ENCODE measurements at regions not wholly inside any gene's neighbourhood (a gene's known extent, or its start where the extent isn't known, plus 50 kb on each side); places are given as distances from the start of the nearest gene placed in this dataset.

DNA sequence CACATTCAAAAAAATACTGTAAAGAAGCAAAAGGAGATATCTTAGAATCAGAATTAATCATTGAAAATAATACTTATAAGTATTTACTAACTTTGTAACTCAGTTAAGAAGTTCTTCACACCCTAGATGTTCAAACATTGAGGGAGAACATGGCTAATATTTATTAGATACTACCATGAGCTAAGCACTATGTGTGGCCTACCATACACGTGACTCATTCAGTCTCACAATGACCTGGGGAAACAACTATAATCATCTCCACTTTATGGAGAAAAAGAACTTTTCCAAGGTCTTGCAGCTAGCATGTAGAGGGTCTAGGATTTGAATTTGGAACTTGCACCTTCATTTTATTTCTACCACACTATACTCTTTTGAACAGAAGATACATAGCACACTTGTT is 361.9 kb upstream of the CFAP20DC start:
- H3K4me1 ChIP-seq (ENCODE audit: control insufficient read depth in 4 of 4, insufficient read depth in 4 of 4, low read length in 3 of 4): no peaks in the 10 kb centered on the region
- DNase-seq (ENCODE audit: low spot score): no peak
- H3K36me3 ChIP-seq (ENCODE audit: control insufficient read depth in 4 of 4, insufficient read depth in 3 of 4, low read depth in 1 of 4, low read length in 3 of 4): no peaks in the 10 kb centered on the region
- WGBS: 92% methylated on average over 1 of the region's 1 CpG
- H3K4me3 ChIP-seq (ENCODE audit: low read depth in 1 of 3, low read length in 3 of 3): no peak overlapping the region
- no peak overlapping the region for H3K9ac ChIP-seq (ENCODE audit: low read depth in 1 of 2, low read length in 2 of 2)
- no peak overlapping the region for H3K27ac ChIP-seq (ENCODE audit: low read depth in 1 of 2, low read length in 2 of 2)
- TF ChIP-seq YY1 (IDR thresholded peaks at IDR 0.05): no peak
- no peak for TF ChIP-seq EGR1 (IDR thresholded peaks at IDR 0.05; ENCODE audit: low read depth in 2 of 2)
- TF ChIP-seq NR2F2 (IDR thresholded peaks at IDR 0.05): no peak
- no peak for TF ChIP-seq SP1 (IDR thresholded peaks at IDR 0.05)
- no peak for TF ChIP-seq HNF4A (conservative IDR thresholded peaks at IDR 0.05)
- no peak for TF ChIP-seq FOXA2 (IDR thresholded peaks at IDR 0.05)
- TF ChIP-seq, protein P1, sequence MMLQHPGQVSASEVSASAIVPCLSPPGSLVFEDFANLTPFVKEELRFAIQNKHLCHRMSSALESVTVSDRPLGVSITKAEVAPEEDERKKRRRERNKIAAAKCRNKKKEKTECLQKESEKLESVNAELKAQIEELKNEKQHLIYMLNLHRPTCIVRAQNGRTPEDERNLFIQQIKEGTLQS (IDR thresholded peaks at IDR 0.05): no peak
- no peak for TF ChIP-seq JUND (IDR thresholded peaks at IDR 0.05)
- TF ChIP-seq HNF4G (IDR thresholded peaks at IDR 0.05): no peak
- TF ChIP-seq, protein P2, sequence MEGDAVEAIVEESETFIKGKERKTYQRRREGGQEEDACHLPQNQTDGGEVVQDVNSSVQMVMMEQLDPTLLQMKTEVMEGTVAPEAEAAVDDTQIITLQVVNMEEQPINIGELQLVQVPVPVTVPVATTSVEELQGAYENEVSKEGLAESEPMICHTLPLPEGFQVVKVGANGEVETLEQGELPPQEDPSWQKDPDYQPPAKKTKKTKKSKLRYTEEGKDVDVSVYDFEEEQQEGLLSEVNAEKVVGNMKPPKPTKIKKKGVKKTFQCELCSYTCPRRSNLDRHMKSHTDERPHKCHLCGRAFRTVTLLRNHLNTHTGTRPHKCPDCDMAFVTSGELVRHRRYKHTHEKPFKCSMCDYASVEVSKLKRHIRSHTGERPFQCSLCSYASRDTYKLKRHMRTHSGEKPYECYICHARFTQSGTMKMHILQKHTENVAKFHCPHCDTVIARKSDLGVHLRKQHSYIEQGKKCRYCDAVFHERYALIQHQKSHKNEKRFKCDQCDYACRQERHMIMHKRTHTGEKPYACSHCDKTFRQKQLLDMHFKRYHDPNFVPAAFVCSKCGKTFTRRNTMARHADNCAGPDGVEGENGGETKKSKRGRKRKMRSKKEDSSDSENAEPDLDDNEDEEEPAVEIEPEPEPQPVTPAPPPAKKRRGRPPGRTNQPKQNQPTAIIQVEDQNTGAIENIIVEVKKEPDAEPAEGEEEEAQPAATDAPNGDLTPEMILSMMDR (IDR thresholded peaks at IDR 0.05; ENCODE audit: low read depth, low read length, missing input control): no peak
- TF ChIP-seq GABPA (IDR thresholded peaks at IDR 0.05 in 1 of 2, conservative IDR thresholded peaks at IDR 0.05 in 1 of 2): no peak
- TF ChIP-seq TAF1 (conservative IDR thresholded peaks at IDR 0.05): no peak
- no peak for TF ChIP-seq FOXA1 (IDR thresholded peaks at IDR 0.05)
- TF ChIP-seq, protein P3, sequence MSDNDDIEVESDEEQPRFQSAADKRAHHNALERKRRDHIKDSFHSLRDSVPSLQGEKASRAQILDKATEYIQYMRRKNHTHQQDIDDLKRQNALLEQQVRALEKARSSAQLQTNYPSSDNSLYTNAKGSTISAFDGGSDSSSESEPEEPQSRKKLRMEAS (IDR thresholded peaks at IDR 0.05): no peak
- TF ChIP-seq, protein P4, sequence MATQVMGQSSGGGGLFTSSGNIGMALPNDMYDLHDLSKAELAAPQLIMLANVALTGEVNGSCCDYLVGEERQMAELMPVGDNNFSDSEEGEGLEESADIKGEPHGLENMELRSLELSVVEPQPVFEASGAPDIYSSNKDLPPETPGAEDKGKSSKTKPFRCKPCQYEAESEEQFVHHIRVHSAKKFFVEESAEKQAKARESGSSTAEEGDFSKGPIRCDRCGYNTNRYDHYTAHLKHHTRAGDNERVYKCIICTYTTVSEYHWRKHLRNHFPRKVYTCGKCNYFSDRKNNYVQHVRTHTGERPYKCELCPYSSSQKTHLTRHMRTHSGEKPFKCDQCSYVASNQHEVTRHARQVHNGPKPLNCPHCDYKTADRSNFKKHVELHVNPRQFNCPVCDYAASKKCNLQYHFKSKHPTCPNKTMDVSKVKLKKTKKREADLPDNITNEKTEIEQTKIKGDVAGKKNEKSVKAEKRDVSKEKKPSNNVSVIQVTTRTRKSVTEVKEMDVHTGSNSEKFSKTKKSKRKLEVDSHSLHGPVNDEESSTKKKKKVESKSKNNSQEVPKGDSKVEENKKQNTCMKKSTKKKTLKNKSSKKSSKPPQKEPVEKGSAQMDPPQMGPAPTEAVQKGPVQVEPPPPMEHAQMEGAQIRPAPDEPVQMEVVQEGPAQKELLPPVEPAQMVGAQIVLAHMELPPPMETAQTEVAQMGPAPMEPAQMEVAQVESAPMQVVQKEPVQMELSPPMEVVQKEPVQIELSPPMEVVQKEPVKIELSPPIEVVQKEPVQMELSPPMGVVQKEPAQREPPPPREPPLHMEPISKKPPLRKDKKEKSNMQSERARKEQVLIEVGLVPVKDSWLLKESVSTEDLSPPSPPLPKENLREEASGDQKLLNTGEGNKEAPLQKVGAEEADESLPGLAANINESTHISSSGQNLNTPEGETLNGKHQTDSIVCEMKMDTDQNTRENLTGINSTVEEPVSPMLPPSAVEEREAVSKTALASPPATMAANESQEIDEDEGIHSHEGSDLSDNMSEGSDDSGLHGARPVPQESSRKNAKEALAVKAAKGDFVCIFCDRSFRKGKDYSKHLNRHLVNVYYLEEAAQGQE (IDR thresholded peaks at IDR 0.05): no peak
- TF ChIP-seq, protein P5, sequence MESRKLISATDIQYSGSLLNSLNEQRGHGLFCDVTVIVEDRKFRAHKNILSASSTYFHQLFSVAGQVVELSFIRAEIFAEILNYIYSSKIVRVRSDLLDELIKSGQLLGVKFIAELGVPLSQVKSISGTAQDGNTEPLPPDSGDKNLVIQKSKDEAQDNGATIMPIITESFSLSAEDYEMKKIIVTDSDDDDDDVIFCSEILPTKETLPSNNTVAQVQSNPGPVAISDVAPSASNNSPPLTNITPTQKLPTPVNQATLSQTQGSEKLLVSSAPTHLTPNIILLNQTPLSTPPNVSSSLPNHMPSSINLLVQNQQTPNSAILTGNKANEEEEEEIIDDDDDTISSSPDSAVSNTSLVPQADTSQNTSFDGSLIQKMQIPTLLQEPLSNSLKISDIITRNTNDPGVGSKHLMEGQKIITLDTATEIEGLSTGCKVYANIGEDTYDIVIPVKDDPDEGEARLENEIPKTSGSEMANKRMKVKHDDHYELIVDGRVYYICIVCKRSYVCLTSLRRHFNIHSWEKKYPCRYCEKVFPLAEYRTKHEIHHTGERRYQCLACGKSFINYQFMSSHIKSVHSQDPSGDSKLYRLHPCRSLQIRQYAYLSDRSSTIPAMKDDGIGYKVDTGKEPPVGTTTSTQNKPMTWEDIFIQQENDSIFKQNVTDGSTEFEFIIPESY (IDR thresholded peaks at IDR 0.05): no peak
- no peak for TF ChIP-seq RXRA (IDR thresholded peaks at IDR 0.05)
- no peaks in the 10 kb centered on the region for H3K27me3 ChIP-seq (ENCODE audit: control insufficient read depth in 4 of 4, insufficient read depth in 4 of 4, low read length in 3 of 4)
- H3K9me3 ChIP-seq (ENCODE audit: control insufficient read depth in 4 of 4, low read length in 3 of 4): no peaks in the 10 kb centered on the region

DNA sequence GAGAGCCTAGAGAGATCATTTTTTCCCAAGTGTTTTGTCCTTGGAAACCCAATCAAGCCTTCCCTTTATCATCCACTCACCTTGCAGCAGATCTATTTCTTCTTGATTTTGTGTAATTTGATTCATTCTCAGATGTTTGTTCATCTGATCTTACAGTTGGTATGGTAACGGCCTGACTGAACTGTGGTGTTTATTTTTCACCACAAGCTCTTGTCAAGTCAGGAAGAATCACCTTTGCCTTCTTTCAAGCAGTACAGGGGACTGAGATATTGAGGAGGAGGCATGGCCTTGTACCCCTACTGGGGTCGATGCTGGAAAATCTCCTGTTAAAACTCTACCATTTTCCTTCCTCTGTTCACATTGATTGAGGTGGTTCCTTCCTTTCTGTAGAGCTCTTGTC is 361.4 kb upstream of the CFAP20DC start:
- 59% methylated on average over 2 of the region's 2 CpGs for WGBS
- no peak overlapping the region for H3K4me3 ChIP-seq (ENCODE audit: low read depth in 1 of 3, low read length in 3 of 3)
- no peak for DNase-seq (ENCODE audit: low spot score)
- no peaks in the 10 kb centered on the region for H3K27me3 ChIP-seq (ENCODE audit: control insufficient read depth in 4 of 4, insufficient read depth in 4 of 4, low read length in 3 of 4)
- no peak overlapping the region for H3K9ac ChIP-seq (ENCODE audit: low read depth in 1 of 2, low read length in 2 of 2)
- no peak overlapping the region for H3K27ac ChIP-seq (ENCODE audit: low read depth in 1 of 2, low read length in 2 of 2)
- H3K4me1 ChIP-seq (ENCODE audit: control insufficient read depth in 4 of 4, insufficient read depth in 4 of 4, low read length in 3 of 4): no peaks in the 10 kb centered on the region
- H3K36me3 ChIP-seq (ENCODE audit: control insufficient read depth in 4 of 4, insufficient read depth in 3 of 4, low read depth in 1 of 4, low read length in 3 of 4): no peaks in the 10 kb centered on the region
- H3K9me3 ChIP-seq (ENCODE audit: control insufficient read depth in 4 of 4, low read length in 3 of 4): no peaks in the 10 kb centered on the region
- TF ChIP-seq NR2F2 (IDR thresholded peaks at IDR 0.05) (no peak), RAD21 (IDR thresholded peaks at IDR 0.05) (no peak), HNF4G (IDR thresholded peaks at IDR 0.05) (no peak), RXRA (IDR thresholded peaks at IDR 0.05) (no peak), YY1 (IDR thresholded peaks at IDR 0.05) (no peak), SP1 (IDR thresholded peaks at IDR 0.05) (no peak)
- TF ChIP-seq, protein P1 (IDR thresholded peaks at IDR 0.05): no peak
- TF ChIP-seq, protein P4 (IDR thresholded peaks at IDR 0.05): no peak
- TF ChIP-seq, protein P5 (IDR thresholded peaks at IDR 0.05): no peak
- TF ChIP-seq, protein P3 (IDR thresholded peaks at IDR 0.05): no peak
